ENCODE measurements at regions not wholly inside any gene's neighbourhood (a gene's known extent, or its start where the extent isn't known, plus 50 kb on each side); places are given as distances from the start of the nearest gene placed in this dataset.
A peak's percentile ranks its signal among the peaks of the same experiment; 100 is the strongest.

GRCh38 chr14:40213701-40214100 lies 781.5 kb upstream of the FBXO33 start:
- Histone ChIP-seq H2AFZ (ENCODE audit: low read length) (no peak overlapping the region), H4K20me1 (ENCODE audit: low read length) (no peaks in the 10 kb centered on the region), H3K36me3 (ENCODE audit: low read depth, low read length) (no peaks in the 10 kb centered on the region), H3K4me2 (ENCODE audit: low read length) (peak overlapping the region; percentile 24; the same call in 1 of the 2 replicates), H3K4me1 (ENCODE audit: insufficient read depth, low read length) (peaks cover 29% of the 10 kb centered on the region), H3K4me3 (ENCODE audit: low read length) (no peak overlapping the region), H3K9ac (ENCODE audit: low read length) (no peak overlapping the region), H3K9me2 (replicated peaks; ENCODE audit: low read length) (no peaks in the 10 kb centered on the region), H3F3A (ENCODE audit: low read length, unreplicated experiment) (no peaks in the 10 kb centered on the region), H3K27ac (ENCODE audit: low read length) (no peak overlapping the region), H3K79me2 (ENCODE audit: low read length) (no peaks in the 10 kb centered on the region), H3K9me3 (ENCODE audit: low read length) (no peaks in the 10 kb centered on the region), H3K27me3 (ENCODE audit: low read length) (no peaks in the 10 kb centered on the region)
- ATAC-seq (no peak), DNase-seq (peak; percentile 62)
- intact Hi-C loops (cut with micrococcal nuclease): no loop called here
- ChIA-PET CTCF (interaction anchor here (0.6 kb wide), 1 partner anchor 17 kb away, joined by 4 read pairs; no protein-coding TSS in a partner anchor), POLR2A (ENCODE audit: unreplicated experiment) (no interaction called here)
- TF ChIP-seq EZH2phosphoT487 (IDR thresholded peaks at IDR 0.05; ENCODE audit: borderline replicate concordance, low read length) (no peak), EZH2 (IDR thresholded peaks at IDR 0.05; ENCODE audit: low read length, unreplicated experiment) (no peak), CTCF (conservative IDR thresholded peaks at IDR 0.05; ENCODE audit: low read depth, low read length) (no peak)
- BruUV-seq (replicated peaks): no TSS peak

GRCh38 chr14:40204441-40205175 lies 772.4 kb upstream of the FBXO33 start:
- H3K36me3 ChIP-seq (ENCODE audit: low read depth, low read length): no peaks in the 10 kb centered on the region
- no peaks in the 10 kb centered on the region for H3K27me3 ChIP-seq (ENCODE audit: low read length)
- H3K9me3 ChIP-seq (ENCODE audit: low read length): no peaks in the 10 kb centered on the region
- H3K4me3 ChIP-seq (ENCODE audit: low read length): no peak overlapping the region
- intact Hi-C loops (cut with micrococcal nuclease): no loop called here
- H3F3A ChIP-seq (ENCODE audit: low read length, unreplicated experiment): no peaks in the 10 kb centered on the region
- no peak for ATAC-seq
- H3K4me2 ChIP-seq (ENCODE audit: low read length): no peak overlapping the region
- no peaks in the 10 kb centered on the region for H3K4me1 ChIP-seq (ENCODE audit: insufficient read depth, low read length)
- no peak for DNase-seq
- no peak for TF ChIP-seq CTCF (conservative IDR thresholded peaks at IDR 0.05; ENCODE audit: low read depth, low read length)
- TF ChIP-seq EZH2 (IDR thresholded peaks at IDR 0.05; ENCODE audit: low read length, unreplicated experiment): no peak
- no peak for TF ChIP-seq EZH2phosphoT487 (IDR thresholded peaks at IDR 0.05; ENCODE audit: borderline replicate concordance, low read length)
- no peak overlapping the region for H3K27ac ChIP-seq (ENCODE audit: low read length)
- H3K79me2 ChIP-seq (ENCODE audit: low read length): no peaks in the 10 kb centered on the region
- ChIA-PET POLR2A (ENCODE audit: unreplicated experiment) (no interaction called here), CTCF (no interaction called here)
- no peak overlapping the region for H3K9ac ChIP-seq (ENCODE audit: low read length)
- BruUV-seq (replicated peaks): no TSS peak
- H4K20me1 ChIP-seq (ENCODE audit: low read length): no peaks in the 10 kb centered on the region
- H3K9me2 ChIP-seq (replicated peaks; ENCODE audit: low read length): no peaks in the 10 kb centered on the region
- H2AFZ ChIP-seq (ENCODE audit: low read length): no peak overlapping the region

- Histone ChIP-seq H3K27me3 (ENCODE audit: low read length) (no peaks in the 10 kb centered on the region), H3K4me2 (ENCODE audit: low read length) (no peak overlapping the region), H4K20me1 (ENCODE audit: low read length) (no peaks in the 10 kb centered on the region), H3K79me2 (ENCODE audit: low read length) (no peaks in the 10 kb centered on the region), H3K27ac (ENCODE audit: low read length) (no peak overlapping the region), H3K9ac (ENCODE audit: low read length) (no peak overlapping the region), H3F3A (ENCODE audit: low read length, unreplicated experiment) (no peaks in the 10 kb centered on the region), H3K9me3 (ENCODE audit: low read length) (no peaks in the 10 kb centered on the region), H3K4me3 (ENCODE audit: low read length) (no peak overlapping the region), H3K9me2 (replicated peaks; ENCODE audit: low read length) (no peaks in the 10 kb centered on the region), H3K36me3 (ENCODE audit: low read depth, low read length) (no peaks in the 10 kb centered on the region), H2AFZ (ENCODE audit: low read length) (no peak overlapping the region), H3K4me1 (ENCODE audit: insufficient read depth, low read length) (peaks cover 8% of the 10 kb centered on the region)
- intact Hi-C loops (cut with micrococcal nuclease): no loop called here
- DNase-seq (no peak), ATAC-seq (no peak)
- BruUV-seq (replicated peaks): no TSS peak
- TF ChIP-seq CTCF (conservative IDR thresholded peaks at IDR 0.05; ENCODE audit: low read depth, low read length) (no peak), EZH2phosphoT487 (IDR thresholded peaks at IDR 0.05; ENCODE audit: borderline replicate concordance, low read length) (no peak), EZH2 (IDR thresholded peaks at IDR 0.05; ENCODE audit: low read length, unreplicated experiment) (no peak)
- ChIA-PET POLR2A (ENCODE audit: unreplicated experiment) (no interaction called here), CTCF (no interaction called here)
These were observed 766.9 kb upstream of the FBXO33 start for GRCh38 chr14:40199101-40199500.
